OCI-LY1 (cell line): ENCODE measurements at regions not wholly inside any gene's neighbourhood (a gene's known extent, or its start where the extent isn't known, plus 50 kb on each side); places are given as distances from the start of the nearest gene placed in this dataset.
A peak's percentile ranks its signal among the peaks of the same experiment; 100 is the strongest.

ENCODE experiments used
- H2AFZ ChIP-seq: fragments of 200-600 bp; sonication (generic), shearing (Covaris generic); 2 replicates; pipeline ENCODE4 v1.6.0; 2014; ENCODE audit warnings: antibody characterized with exemption, mild to moderate bottlenecking, low read length
- H3F3A ChIP-seq: fragments of 200-600 bp; sonication (generic), shearing (Covaris generic); 2 replicates; pipeline ENCODE4 v1.6.0; 2014; ENCODE audit warnings: mild to moderate bottlenecking, antibody characterized with exemption, low read length, moderate library complexity; ENCODE audit not compliant: insufficient read depth
- H3K27ac ChIP-seq: fragments of 200-600 bp; sonication (generic); 2 replicates; pipeline ENCODE4 v1.5.1; 2014; ENCODE audit warnings: low read length, mixed run types, mild to moderate bottlenecking, low read depth; ENCODE audit not compliant: poor library complexity, severe bottlenecking
- H3K27me3 ChIP-seq: fragments of 200-600 bp; sonication (generic); 2 replicates; pipeline ENCODE4 v1.6.0; 2014; ENCODE audit warnings: antibody characterized with exemption, mild to moderate bottlenecking, low read length, moderate library complexity; ENCODE audit not compliant: insufficient read depth
- H3K36me3 ChIP-seq: fragments of 200-600 bp; sonication (generic); 2 replicates; pipeline ENCODE4 v1.6.1; 2014; ENCODE audit warnings: mild to moderate bottlenecking, antibody characterized with exemption, low read length, moderate library complexity, mixed read lengths; ENCODE audit not compliant: insufficient read depth
- H3K4me1 ChIP-seq: fragments of 200-600 bp; sonication (generic); 2 replicates; pipeline ENCODE4 v1.5.1; 2014; ENCODE audit warnings: mild to moderate bottlenecking, low read length, moderate library complexity; ENCODE audit not compliant: insufficient read depth, severe bottlenecking
- H3K4me2 ChIP-seq: fragments of 200-600 bp; sonication (generic), shearing (Covaris generic); 2 replicates; pipeline ENCODE4 v1.6.1; 2014; ENCODE audit warnings: low read length
- H3K4me3 ChIP-seq: fragments of 200-600 bp; sonication (generic); 2 replicates; pipeline ENCODE4 v1.5.1; 2014; ENCODE audit warnings: low read length, low read depth, mild to moderate bottlenecking, mixed read lengths; ENCODE audit not compliant: poor library complexity, severe bottlenecking
- H3K79me2 ChIP-seq: fragments of 200-600 bp; shearing (Covaris generic); 2 replicates; pipeline ENCODE4 v1.6.1; 2016; ENCODE audit warnings: mixed run types, low read length, mixed read lengths; ENCODE audit not compliant: insufficient read depth
- H3K9ac ChIP-seq: fragments of 200-600 bp; sonication (generic), shearing (Covaris generic); 2 replicates; pipeline ENCODE4 v1.6.1; 2014; ENCODE audit warnings: mild to moderate bottlenecking, low read length, mixed read lengths
- H3K9me2 ChIP-seq: fragments of 200-600 bp; sonication (generic), shearing (Covaris generic); 2 replicates; pipeline ENCODE4 v1.6.1; 2014; ENCODE audit warnings: low read depth, mild to moderate bottlenecking, low read length, mixed read lengths
- H3K9me3 ChIP-seq: fragments of 200-600 bp; shearing (Covaris generic); 2 replicates; pipeline ENCODE4 v1.6.1; 2014; ENCODE audit warnings: low read length, mixed read lengths
- H4K20me1 ChIP-seq: fragments of 200-600 bp; sonication (generic), shearing (Covaris generic); 2 replicates; pipeline ENCODE4 v1.6.0; 2016; ENCODE audit warnings: mild to moderate bottlenecking, low read length; ENCODE audit not compliant: insufficient read depth
- CTCF ChIP-seq: fragments of 200-600 bp; sonication (generic), shearing (Covaris generic); IDR thresholded peaks from 2 replicates; pipeline ENCODE4 v1.5.1; 2017; ENCODE audit warnings: mild to moderate bottlenecking, antibody characterized with exemption, low read length, moderate library complexity, mixed read lengths
- EZH2 ChIP-seq: fragments of 200-600 bp; sonication (generic), shearing (Covaris generic); IDR thresholded peaks from 2 replicates; pipeline ENCODE4 v1.8.0; 2017; ENCODE audit warnings: borderline replicate concordance, mixed run types, mild to moderate bottlenecking, antibody characterized with exemption, low read length, moderate library complexity, mixed read lengths

- peak overlapping the region; percentile 49; the same call in 1 of the 2 replicates for H3K4me2 ChIP-seq
Measured at GRCh38 chr2:121818546-121818945, 63.1 kb downstream of the TSN start.

GRCh38 chr2:121819846-121820245, 64.4 kb downstream of the TSN start:
- Histone ChIP-seq H3K27ac (peak overlapping the region; percentile 92), H3K9me3 (peaks cover 6% of the 10 kb centered on the region), H4K20me1 (no peaks in the 10 kb centered on the region), H2AFZ (no peak overlapping the region), H3F3A (no peaks in the 10 kb centered on the region), H3K4me2 (peak overlapping the region; percentile 44), H3K27me3 (no peaks in the 10 kb centered on the region), H3K79me2 (no peaks in the 10 kb centered on the region), H3K9me2 (no peaks in the 10 kb centered on the region), H3K4me3 (peak overlapping the region; percentile 19), H3K9ac (peak overlapping the region; percentile 45; the same call in 1 of the 2 replicates), H3K4me1 (peaks cover 62% of the 10 kb centered on the region), H3K36me3 (peaks cover 6% of the 10 kb centered on the region; the same call in 1 of the 2 replicates)
- no peak for TF ChIP-seq EZH2
- TF ChIP-seq CTCF, result no peak

More at GRCh38 chr2:121818546-121818945, 63.1 kb downstream of the TSN start:
- peaks cover 6% of the 10 kb centered on the region for H3K9me3 ChIP-seq
- no peaks in the 10 kb centered on the region for H3K9me2 ChIP-seq
- peak overlapping the region; percentile 30; the same call in 1 of the 2 replicates for H3K9ac ChIP-seq
- peak overlapping the region; percentile 92 for H3K27ac ChIP-seq
- no peak overlapping the region for H3K4me3 ChIP-seq
- H3K4me1 ChIP-seq, result peaks cover 67% of the 10 kb centered on the region
- H4K20me1 ChIP-seq, result no peaks in the 10 kb centered on the region
- H3K27me3 ChIP-seq, result no peaks in the 10 kb centered on the region
- no peaks in the 10 kb centered on the region for H3K79me2 ChIP-seq
- peaks cover 6% of the 10 kb centered on the region; the same call in 1 of the 2 replicates for H3K36me3 ChIP-seq
- no peaks in the 10 kb centered on the region for H3F3A ChIP-seq
- peak overlapping the region; percentile 77; the same call in 1 of the 2 replicates for H2AFZ ChIP-seq
- TF ChIP-seq CTCF (no peak), EZH2 (no peak)

- Histone ChIP-seq H3K9ac (no peak overlapping the region), H3K4me1 (peaks cover 52% of the 10 kb centered on the region), H4K20me1 (no peaks in the 10 kb centered on the region), H3K79me2 (no peaks in the 10 kb centered on the region), H3K9me3 (peaks cover 6% of the 10 kb centered on the region), H3K27ac (no peak overlapping the region), H3K4me2 (no peak overlapping the region), H3K4me3 (no peak overlapping the region), H3F3A (no peaks in the 10 kb centered on the region), H3K27me3 (no peaks in the 10 kb centered on the region), H3K9me2 (no peaks in the 10 kb centered on the region), H3K36me3 (peaks cover 6% of the 10 kb centered on the region; the same call in 1 of the 2 replicates), H2AFZ (no peak overlapping the region)
- TF ChIP-seq CTCF (no peak), EZH2 (no peak)
Measured at GRCh38 chr2:121821476-121822158, 66.2 kb downstream of the TSN start.
